HuH-7 (cell line): ENCODE measurements at regions not wholly inside any gene's neighbourhood (a gene's known extent, or its start where the extent isn't known, plus 50 kb on each side); places are given as distances from the start of the nearest gene placed in this dataset.
"Not testable (repeated sequence)": the region's sequence is repeated elsewhere in the genome, so short reads cannot be mapped to it uniquely, and the experiment has no call there.

ENCODE experiments used
- DNase-seq: peaks from one replicate; pipeline ENCODE4 v3.0.0; 2011; ENCODE audit warnings: low spot score

- no peak for DNase-seq
Measured at GRCh38 chr5:100017520-100018262, 517.5 kb upstream of the FAM174A start.

GRCh38 chr5:100013305-100013704 lies 521.9 kb upstream of the FAM174A start:
- DNase-seq: not testable (repeated sequence)

GRCh38 chr5:100011160-100011559 lies 524.0 kb upstream of the FAM174A start:
- DNase-seq: not testable (repeated sequence)

GRCh38 chr5:100004969-100005368 lies 530.2 kb upstream of the FAM174A start:
- DNase-seq: no peak

GRCh38 chr5:99998319-99998718 lies 536.9 kb upstream of the FAM174A start:
- DNase-seq: no peak

GRCh38 chr5:99995407-99995806 lies 539.8 kb upstream of the FAM174A start:
- no peak for DNase-seq

- no peak for DNase-seq
Measured at GRCh38 chr5:99973779-99974178, 561.4 kb upstream of the FAM174A start.

- no peak for DNase-seq
Measured at GRCh38 chr5:99955962-99956361, 579.2 kb upstream of the FAM174A start.

GRCh38 chr5:99955006-99955405 lies 580.2 kb upstream of the FAM174A start:
- no peak for DNase-seq

- no peak for DNase-seq
Measured at GRCh38 chr5:99949969-99950524, 585.1 kb upstream of the FAM174A start.

- no peak for DNase-seq
Measured at GRCh38 chr5:99949361-99949760, 585.8 kb upstream of the FAM174A start.

- DNase-seq: no peak
Measured at GRCh38 chr5:99948850-99949249, 586.3 kb upstream of the FAM174A start.

GRCh38 chr5:99945478-99946442 lies 589.4 kb upstream of the FAM174A start:
- DNase-seq: no peak

- DNase-seq: no peak
Measured at GRCh38 chr5:99940540-99940939, 594.6 kb upstream of the FAM174A start.

- no peak for DNase-seq
Measured at GRCh38 chr5:99936911-99937310, 598.3 kb upstream of the FAM174A start.

GRCh38 chr5:99929806-99930135 lies 605.4 kb upstream of the FAM174A start:
- no peak for DNase-seq

- DNase-seq: no peak
Measured at GRCh38 chr5:99929067-99929805, 605.9 kb upstream of the FAM174A start.

GRCh38 chr5:99928490-99928889 lies 606.7 kb upstream of the FAM174A start:
- no peak for DNase-seq

- DNase-seq: no peak
Measured at GRCh38 chr5:99926463-99926862, 608.7 kb upstream of the FAM174A start.

- DNase-seq: no peak
Measured at GRCh38 chr5:99922386-99922785, 612.8 kb upstream of the FAM174A start.

- no peak for DNase-seq
Measured at GRCh38 chr5:99911971-99912370, 623.2 kb upstream of the FAM174A start.

- no peak for DNase-seq
Measured at GRCh38 chr5:99906776-99907175, 628.4 kb upstream of the FAM174A start.
